Breast epithelium (tissue), 4 donors: ENCODE measurements at regions not wholly inside any gene's neighbourhood (a gene's known extent, or its start where the extent isn't known, plus 50 kb on each side); places are given as distances from the start of the nearest gene placed in this dataset.

ENCODE experiments used
- DNase-seq, 2 donors: peaks; one replicate each; pipeline ENCODE4 v3.0.0-alpha.2; 2019; ENCODE audit warnings: low spot score in 2 of 2
- H3K27ac ChIP-seq, 2 donors: fragments of 200-600 bp; sonication (generic) in 1 of 2; one replicate each; pipeline ENCODE4 v1.5.1; 2016 to 2019; ENCODE audit warnings: mild to moderate bottlenecking in 1 of 2
- H3K27me3 ChIP-seq, 2 donors: fragments of 200-600 bp; sonication (generic) in 1 of 2; one replicate each; pipeline versions ENCODE4 v1.5.1 to v1.6.0; 2017 to 2019; ENCODE audit warnings: control low read depth in 1 of 2, mild to moderate bottlenecking in 1 of 2
- H3K36me3 ChIP-seq: fragments of 200-600 bp; one replicate; pipeline ENCODE4 v1.5.1; 2019
- H3K4me1 ChIP-seq, 2 donors: fragments of 200-600 bp; sonication (generic); one replicate each; pipeline ENCODE4 v1.5.1; 2016 to 2019; ENCODE audit warnings: control low read depth in 1 of 2
- H3K4me3 ChIP-seq, 3 donors: fragments of 200-600 bp; sonication (generic); 1 replicate in 2 of 3; 2 replicates in 1 of 3; pipeline ENCODE4 v1.5.1; 2016 to 2019; ENCODE audit warnings: mild to moderate bottlenecking in 3 of 3, moderate library complexity in 2 of 3
- H3K9me3 ChIP-seq, 2 donors: fragments of 200-600 bp; sonication (generic) in 1 of 2; one replicate each; pipeline ENCODE4 v1.5.1; 2016 to 2019; ENCODE audit warnings: control low read depth in 1 of 2
- CTCF ChIP-seq, 3 donors: fragments of 450-650 bp; IDR thresholded peaks; one replicate each; pipeline ENCODE4 v1.5.1; 2016 to 2017; ENCODE audit warnings: antibody characterized with exemption in 3 of 3, mild to moderate bottlenecking in 3 of 3, moderate library complexity in 3 of 3
- POLR2A ChIP-seq: fragments of 450-650 bp; IDR thresholded peaks from one replicate; pipeline ENCODE4 v1.6.1; 2016; ENCODE audit warnings: antibody characterized with exemption, mild to moderate bottlenecking, moderate library complexity
- POLR2AphosphoS5 ChIP-seq, 3 donors: sonication (generic); formaldehyde crosslinking; IDR thresholded peaks; one replicate each; pipeline ENCODE4 v1.6.1; 2017; ENCODE audit warnings: antibody characterized with exemption in 3 of 3
- intact Hi-C: fragments of 100-400 bp; cut with DNase I; formaldehyde crosslinking; loops from one replicate; pipeline ENCODE4 v1.15.1; 2023; ENCODE audit warnings: low total_unique reads

- Histone ChIP-seq H3K9me3 (peaks cover 0 to 5% of the 10 kb centered on the region in 2 donors), H3K36me3 (no peaks in the 10 kb centered on the region), H3K4me1 (no peaks in the 10 kb centered on the region), H3K27ac (no peak overlapping the region), H3K4me3 (no peak overlapping the region), H3K27me3 (no peaks in the 10 kb centered on the region)
- TF ChIP-seq POLR2AphosphoS5 (IDR thresholded peaks at IDR 0.05) (no peak), CTCF (IDR thresholded peaks at IDR 0.05) (no peak), POLR2A (no peak)
- DNase-seq = no peak
- intact Hi-C loops = no loop called here
Observed at GRCh38 chr4:81946996-81947395, 426.8 kb downstream of the HNRNPD start.

GRCh38 chr4:81930506-81931238, 443.1 kb downstream of the HNRNPD start:
- intact Hi-C loops = no loop called here
- no peaks in the 10 kb centered on the region for H3K9me3 ChIP-seq
- no peak for DNase-seq
- no peaks in the 10 kb centered on the region for H3K36me3 ChIP-seq
- no peaks in the 10 kb centered on the region for H3K27me3 ChIP-seq
- no peak overlapping the region for H3K4me3 ChIP-seq
- H3K27ac ChIP-seq = no peak overlapping the region
- no peaks in the 10 kb centered on the region for H3K4me1 ChIP-seq
- TF ChIP-seq CTCF (IDR thresholded peaks at IDR 0.05) (no peak), POLR2A (no peak), POLR2AphosphoS5 (IDR thresholded peaks at IDR 0.05) (no peak)

- Histone ChIP-seq H3K36me3 (no peaks in the 10 kb centered on the region), H3K4me1 (no peaks in the 10 kb centered on the region), H3K9me3 (no peaks in the 10 kb centered on the region), H3K27me3 (no peaks in the 10 kb centered on the region), H3K4me3 (no peak overlapping the region), H3K27ac (no peak overlapping the region)
- intact Hi-C loops = no loop called here
- no peak for TF ChIP-seq CTCF (IDR thresholded peaks at IDR 0.05)
- TF ChIP-seq POLR2AphosphoS5 (IDR thresholded peaks at IDR 0.05) = no peak
- TF ChIP-seq POLR2A = no peak
- DNase-seq = no peak
Observed at GRCh38 chr4:81923140-81923539, 450.7 kb downstream of the HNRNPD start.

GRCh38 chr4:81922313-81922712, 450.6 kb upstream of the RASGEF1B start:
- TF ChIP-seq POLR2AphosphoS5 (IDR thresholded peaks at IDR 0.05) (no peak), CTCF (IDR thresholded peaks at IDR 0.05) (no peak), POLR2A (no peak)
- Histone ChIP-seq H3K36me3 (no peaks in the 10 kb centered on the region), H3K9me3 (no peaks in the 10 kb centered on the region), H3K4me3 (no peak overlapping the region), H3K27ac (no peak overlapping the region), H3K27me3 (no peaks in the 10 kb centered on the region), H3K4me1 (no peaks in the 10 kb centered on the region)
- intact Hi-C loops = no loop called here
- no peak for DNase-seq

GRCh38 chr4:81921751-81922159, 450.0 kb upstream of the RASGEF1B start:
- TF ChIP-seq CTCF (IDR thresholded peaks at IDR 0.05) (no peak), POLR2AphosphoS5 (IDR thresholded peaks at IDR 0.05) (no peak), POLR2A (no peak)
- Histone ChIP-seq H3K4me3 (no peak overlapping the region), H3K36me3 (no peaks in the 10 kb centered on the region), H3K27me3 (no peaks in the 10 kb centered on the region), H3K4me1 (no peaks in the 10 kb centered on the region), H3K9me3 (no peaks in the 10 kb centered on the region), H3K27ac (no peak overlapping the region)
- DNase-seq = no peak
- intact Hi-C loops = no loop called here
